GM21717 (cell line): ENCODE measurements at regions not wholly inside any gene's neighbourhood (a gene's known extent, or its start where the extent isn't known, plus 50 kb on each side); places are given as distances from the start of the nearest gene placed in this dataset.
"Not testable (repeated sequence)": the region's sequence is repeated elsewhere in the genome, so short reads cannot be mapped to it uniquely, and the experiment has no call there.

Experiments
- ATAC-seq: cut with Tn5 transposase; IDR thresholded peaks from one replicate; pipeline ENCODE4 v1.9.1; 2021; ENCODE audit warnings: mild to moderate bottlenecking, moderate library complexity; ENCODE audit not compliant: unreplicated experiment

DNA sequence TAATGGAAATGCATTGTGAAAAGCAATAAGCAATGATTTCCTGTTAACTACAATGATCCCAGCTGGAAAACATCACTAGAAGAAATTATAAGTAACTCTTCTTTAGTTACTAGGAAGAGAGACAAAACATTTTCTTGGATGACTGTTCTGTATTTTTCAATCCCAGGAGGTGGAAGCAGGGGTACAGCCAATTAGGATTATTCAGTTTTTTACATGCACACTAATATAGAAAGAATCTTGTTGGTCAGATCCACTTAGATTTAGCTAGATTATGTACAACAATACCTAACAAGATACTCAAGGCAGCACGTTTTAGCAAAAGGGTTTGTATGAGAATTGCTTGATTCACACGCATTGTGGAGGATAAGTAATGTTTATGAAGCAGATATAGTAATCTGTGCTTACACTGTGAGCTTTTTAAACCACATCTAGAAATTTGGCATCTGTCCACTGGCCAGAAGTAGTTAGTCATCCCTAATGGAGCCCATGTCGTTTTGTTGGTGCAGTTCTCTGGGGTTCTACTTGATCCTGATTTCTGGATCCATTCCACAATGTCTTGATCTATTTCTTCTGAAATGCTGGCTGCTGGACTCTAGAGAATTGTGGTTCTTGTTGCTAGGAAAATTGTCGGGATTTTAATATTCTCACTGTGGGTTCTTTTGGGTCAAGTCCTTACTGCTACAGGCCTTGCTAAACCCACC, 199.7 kb downstream of the ADCYAP1 start:
- ATAC-seq = no peak

DNA sequence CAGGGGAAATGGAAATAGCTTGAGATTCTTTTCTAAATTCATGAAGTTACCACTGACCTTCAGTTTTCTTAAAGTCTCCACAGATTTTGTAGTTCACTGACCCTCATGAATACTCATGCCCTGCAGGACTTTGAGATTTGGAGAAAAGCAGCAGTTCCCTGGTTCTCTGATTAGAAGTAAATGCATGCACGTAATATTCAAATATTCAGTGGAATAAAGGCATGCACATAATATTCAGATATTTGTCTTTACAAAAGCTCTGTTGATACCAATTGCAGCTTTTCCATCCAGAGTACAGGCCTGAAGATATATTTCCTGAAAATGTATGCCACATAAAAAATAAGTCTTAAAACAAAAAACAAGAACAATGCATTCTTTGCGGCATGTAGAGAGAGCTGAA, 219.8 kb downstream of the ADCYAP1 start:
- no peak for ATAC-seq

DNA sequence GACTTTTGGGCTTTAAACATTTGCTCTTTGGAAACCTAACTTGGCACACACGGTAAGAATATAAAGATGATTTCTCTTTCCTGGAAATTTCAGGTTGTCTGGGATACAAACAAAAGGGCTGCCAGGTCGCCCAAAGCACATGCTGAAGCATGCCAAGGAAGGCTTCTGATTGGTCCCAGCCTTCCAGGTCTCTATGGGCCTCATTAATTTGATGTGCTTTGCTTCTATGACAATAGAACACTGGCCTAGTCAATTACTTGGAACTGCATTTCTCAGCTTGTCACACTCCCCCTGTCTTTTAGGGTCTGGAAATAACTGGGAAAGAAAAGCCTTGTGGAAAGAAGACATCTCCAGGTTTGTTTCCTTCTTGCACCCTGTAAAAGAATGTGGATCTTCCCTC, 228.9 kb downstream of the ADCYAP1 start:
- no peak for ATAC-seq

DNA sequence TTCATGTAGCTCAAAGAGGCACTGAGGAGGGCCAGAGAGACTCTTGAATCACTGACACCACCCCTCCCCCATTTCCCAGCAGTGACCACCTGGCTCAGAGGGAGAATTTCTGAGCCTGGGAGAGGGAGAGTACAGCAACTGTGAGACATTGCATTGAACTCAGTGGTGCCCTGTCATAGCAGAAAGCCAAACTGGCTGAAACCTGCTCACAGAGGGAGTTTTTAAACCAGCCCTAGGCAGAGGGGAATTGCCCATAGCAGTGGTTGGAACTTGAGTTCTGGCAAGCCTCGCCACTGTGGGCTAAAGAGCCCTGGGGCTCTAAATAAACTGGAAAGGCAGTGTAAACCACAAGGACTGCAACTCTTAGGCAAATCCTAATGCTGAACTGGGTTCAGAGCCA, 243.1 kb downstream of the ADCYAP1 start:
- no peak for ATAC-seq

DNA sequence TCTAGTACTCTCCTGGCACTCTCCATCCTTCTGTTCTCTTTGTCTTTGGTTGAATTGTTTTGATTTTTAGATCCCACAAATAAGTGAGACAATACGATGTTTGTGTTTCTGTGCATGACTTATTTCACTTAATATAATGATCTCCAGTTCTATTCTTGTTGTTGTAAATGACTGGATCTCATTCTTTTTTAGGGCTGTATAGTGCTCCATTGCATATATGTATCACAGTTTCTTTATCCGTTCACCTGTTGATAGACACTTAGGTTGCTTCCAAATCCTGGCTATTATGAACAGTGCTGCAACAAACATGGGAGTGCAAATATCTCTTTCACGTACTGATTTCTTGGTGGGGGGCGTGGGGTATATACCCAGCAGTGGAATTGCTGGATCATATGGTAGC, 245.0 kb downstream of the ADCYAP1 start:
- no peak for ATAC-seq

DNA sequence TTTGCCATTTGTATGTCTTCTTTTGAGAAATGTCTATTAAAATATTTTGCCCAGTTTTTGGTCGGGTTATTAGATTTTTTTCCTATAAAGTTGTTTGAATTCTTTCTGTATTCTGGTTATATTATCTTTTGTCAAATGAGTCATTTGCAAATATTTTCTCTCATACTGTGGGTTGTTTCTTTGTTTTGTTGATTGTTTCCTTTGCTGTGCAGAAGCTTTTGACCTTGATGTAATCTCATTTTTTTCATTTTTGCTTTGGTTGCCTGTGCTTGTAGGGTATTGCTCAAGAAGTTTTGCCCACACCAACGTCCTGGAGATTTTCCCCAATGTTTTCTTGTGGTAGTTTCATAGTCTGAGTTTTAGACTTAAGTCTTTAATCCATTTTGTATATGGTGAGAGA, 245.7 kb downstream of the ADCYAP1 start:
- no peak for ATAC-seq

DNA sequence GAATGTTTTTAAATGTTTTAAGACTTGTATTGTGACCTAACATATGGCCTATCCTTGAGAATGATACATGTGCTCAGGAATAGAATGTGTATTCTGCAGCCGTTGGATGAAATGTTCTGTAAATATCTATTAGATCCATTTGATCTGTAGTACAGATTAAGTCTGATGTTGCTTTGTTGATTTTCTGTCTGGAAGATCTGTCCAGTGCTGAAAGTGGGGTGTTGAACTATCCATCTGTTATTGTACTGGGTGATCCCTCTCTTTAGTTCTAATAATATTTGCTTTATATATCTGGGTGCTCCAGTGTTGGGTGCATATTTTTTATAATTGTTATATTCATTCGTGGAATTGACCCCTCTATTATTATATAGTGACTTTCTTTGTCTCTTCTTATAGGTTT, 248.3 kb downstream of the ADCYAP1 start:
- not testable (repeated sequence) for ATAC-seq

DNA sequence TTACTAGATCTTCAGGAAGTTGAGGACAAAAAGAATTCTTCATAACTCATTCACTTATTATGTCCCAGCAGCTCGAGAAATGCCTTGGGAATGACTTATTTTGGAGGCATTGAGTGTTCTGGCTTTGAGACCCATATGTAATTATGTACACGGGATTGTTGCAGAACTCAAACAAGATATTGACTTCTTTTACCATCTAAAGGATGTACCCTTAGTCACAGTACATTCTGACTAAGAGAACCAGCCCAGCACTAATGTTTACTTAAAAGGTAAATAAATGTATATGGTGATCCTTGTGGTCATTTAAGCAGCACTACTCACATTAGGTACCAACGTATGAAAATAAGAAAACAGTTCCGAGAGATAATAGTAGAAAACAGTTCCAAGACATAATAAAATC, 268.9 kb downstream of the ADCYAP1 start:
- no peak for ATAC-seq

DNA sequence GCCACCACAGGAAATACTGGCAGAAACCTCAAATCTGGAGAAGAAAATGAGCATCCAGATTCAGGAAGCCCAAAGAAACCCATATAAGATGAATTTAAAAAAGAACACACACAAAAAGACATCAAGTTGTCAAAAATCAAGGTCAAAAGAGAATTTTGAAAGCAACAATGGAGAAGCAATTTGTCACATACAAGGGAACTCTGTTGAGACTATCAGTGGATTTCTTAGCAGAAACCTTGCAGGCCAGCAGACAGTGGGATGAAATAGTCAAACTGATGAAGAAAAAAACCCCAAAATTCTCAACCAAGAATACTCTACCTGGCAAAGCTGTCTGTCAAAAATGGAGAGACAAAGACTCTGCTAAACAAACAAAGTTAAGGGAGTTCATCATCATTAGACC, 272.6 kb downstream of the ADCYAP1 start:
- no peak for ATAC-seq

DNA sequence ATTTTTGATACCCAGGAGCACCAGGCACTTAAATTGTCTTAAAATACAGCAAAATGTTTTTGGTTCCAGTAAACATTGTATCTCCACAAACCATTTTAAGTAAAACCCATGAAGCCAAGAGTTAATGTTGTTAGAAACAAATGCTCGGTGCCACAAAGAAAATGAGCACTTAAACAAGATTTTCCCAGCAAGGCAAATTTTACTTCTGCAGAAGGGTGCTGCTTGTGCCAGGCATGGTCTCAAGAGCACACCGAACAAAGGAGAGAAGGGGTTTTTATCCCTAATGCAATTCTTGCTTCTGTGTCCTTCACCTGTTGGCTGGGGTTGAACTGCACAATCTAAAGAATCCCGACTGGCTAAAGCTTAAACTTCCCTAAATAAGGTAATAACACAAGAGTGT, 286.7 kb downstream of the ADCYAP1 start:
- no peak for ATAC-seq

DNA sequence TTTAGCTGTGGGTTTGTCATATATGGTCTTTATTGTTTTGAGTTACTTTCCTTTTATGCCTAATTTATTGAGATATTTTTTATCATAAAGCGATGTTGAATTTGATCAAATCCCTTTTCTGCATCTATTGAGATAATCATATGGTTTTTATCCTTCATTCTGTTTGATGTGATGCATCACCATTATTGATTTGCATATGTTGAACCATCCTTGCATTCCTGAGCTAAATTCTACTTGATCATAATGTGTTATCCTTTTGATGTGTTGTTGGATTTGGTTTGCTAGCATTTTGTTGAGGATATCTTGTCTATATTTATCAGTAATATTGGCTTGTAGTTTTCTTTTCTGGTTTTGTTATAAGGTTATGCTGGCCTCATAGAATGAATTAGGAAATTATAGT, 308.5 kb downstream of the ADCYAP1 start:
- no peak for ATAC-seq

DNA sequence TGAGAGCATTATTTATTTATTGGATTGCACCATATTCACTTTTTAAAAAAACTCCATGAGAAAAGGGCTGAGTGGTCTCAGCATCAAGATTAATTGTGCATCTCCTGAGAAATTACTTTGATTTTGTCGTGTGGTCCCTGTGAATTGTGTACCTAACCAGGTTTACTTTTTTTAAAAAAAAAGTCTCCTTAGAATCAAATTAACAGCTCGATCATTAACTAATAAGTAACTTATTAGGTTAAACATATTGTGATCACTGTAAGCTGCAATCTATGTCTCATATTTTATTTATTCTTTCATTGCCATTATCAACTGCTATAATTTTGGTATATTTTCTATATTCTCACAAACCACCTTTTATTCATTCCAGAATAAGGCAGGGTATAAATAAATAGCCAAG, 318.2 kb downstream of the ADCYAP1 start:
- ATAC-seq = no peak

DNA sequence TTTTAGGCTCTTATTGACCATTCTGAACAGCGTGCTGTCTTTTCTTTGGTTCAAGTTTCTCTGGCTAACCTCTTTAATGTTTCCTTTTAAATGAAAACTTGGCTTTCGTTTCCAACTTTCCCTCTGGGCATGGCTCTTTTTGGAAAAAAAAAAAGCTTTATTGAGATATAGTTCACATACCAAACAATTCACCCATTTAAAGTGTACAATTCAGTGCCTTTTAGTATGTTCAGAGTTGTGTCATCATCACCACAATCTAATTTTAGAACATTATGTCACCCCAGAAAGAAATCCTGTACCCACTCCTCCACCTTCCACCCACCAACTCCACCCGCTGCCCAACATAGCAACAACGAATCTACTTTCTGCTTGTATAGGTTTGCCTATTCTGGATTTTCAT, 322.4 kb downstream of the ADCYAP1 start:
- no peak for ATAC-seq

DNA sequence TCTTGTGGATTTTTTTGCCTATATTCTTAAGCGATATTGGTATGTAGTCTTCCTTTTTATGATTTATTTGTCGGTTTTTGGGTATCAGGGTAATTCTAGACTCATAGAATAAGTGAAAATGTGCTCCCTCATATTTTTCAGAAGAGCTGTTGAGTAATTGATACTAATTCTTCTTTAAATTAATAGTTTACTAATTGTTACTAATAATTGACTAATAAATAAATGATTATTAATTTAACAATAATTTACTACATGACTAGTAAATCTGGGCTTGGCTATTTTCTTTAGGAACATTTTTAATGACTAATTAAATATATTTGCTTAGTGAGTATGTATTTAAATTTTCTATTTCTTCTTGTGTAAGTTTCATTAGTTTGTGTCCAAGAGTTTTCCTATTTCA, 325.0 kb downstream of the ADCYAP1 start:
- ATAC-seq = no peak

DNA sequence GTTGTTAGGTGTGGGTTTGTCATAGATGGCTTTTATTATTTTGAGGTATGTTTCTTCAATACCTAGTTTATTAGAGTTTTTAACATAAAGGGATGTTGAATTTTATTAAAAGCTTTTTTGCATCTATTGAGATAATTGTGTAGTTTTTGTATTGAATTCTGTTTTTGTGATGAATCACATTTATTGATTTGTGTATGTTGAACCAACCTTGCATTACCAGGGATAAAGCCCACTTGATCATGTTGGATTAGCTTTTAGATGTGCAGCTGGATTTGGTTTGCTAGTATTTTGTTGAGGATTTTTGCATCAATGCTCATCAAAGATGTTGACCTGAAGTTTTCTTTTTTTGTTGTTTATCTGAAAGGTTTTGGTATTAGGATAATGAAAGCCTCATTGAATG, 328.2 kb downstream of the ADCYAP1 start:
- no peak for ATAC-seq

DNA sequence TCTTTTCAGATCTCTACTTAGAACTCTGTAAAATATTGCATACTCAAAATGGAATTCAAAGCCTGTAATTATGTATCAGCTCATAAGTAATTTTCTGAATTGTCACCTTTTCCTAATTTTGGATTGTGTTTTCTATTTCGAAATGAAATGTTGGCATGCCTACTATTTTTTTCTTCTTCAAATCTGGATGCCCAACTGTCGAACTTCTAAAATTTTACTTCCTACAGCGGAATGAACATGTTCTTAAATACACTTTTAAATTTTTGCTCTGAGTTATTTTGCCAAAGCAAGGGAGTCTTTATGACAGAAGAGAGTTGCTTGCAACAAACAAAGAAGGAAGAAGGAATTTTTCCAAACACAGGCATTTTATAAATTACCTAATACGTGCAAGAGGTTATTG, 336.0 kb downstream of the ADCYAP1 start:
- no peak for ATAC-seq

DNA sequence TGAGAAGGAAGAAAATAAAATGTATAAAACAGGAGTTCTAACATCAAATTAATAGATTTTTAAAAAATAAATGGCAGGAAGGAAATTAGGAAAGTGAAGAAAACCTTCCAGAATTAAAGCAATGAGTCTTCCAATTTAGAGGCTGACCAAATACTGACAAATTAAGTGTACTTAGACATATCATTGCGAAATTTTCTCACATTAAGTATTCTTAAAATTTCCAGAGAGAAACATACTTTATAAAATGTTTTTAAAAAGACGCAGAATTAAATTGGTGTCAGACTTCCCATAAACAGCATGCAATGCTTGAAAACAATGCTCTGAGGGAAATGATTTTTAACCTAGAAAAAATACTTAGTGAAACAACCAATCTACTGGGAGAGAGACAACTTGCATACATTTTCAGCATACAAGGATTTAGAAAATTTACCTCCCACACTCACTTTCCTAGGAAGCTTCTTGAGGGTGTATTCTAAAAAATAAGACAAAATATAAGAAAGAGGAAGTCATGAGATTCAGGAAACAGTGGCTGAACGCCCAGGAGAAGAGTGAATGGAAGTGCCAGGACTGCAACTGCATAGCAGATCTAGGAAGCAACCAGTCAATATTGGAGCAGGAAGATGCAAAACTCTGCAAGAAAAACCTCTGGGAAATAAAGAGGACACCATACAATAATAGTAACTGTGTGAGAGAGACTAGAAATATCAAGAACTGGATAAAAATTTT, 339.9 kb downstream of the ADCYAP1 start:
- ATAC-seq = no peak

DNA sequence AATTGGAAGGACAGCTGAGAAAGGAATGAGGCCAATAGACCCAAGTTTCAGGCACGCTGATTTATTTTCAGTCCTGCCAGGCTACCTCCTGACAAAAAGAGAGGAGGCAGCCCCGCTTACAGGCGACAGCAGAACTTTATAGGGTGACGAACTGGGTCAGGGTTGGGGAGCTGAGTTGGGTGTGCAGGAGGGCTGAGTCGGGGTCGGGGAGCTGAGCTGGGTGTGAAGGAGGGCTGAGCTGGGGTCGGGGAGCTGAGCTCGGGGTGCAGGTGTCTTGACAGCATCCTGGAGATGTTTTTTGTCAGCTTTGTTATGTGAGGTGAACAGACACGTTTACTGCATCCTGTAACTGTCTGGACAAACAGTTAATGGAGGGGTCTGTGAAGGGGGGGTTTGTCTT, 342.2 kb downstream of the ADCYAP1 start:
- ATAC-seq = no peak

DNA sequence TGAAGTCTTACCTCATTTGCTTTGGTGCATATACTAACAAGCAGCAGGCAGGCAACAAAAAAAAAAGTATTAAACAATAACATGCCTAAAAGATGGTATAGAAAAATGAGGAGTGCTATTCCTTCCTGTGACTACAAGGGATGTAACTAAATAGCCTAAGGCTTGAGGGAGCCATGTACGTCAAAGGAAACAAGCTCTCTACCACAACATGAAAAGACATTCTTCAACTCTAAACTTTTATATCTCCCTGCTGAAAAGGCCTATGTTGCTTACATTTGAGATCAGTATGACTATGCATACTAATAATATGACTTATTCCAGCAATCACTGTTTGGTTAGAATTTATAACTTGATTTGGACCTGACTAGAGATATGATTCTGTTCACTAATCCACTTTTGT, 347.9 kb downstream of the ADCYAP1 start:
- no peak for ATAC-seq

DNA sequence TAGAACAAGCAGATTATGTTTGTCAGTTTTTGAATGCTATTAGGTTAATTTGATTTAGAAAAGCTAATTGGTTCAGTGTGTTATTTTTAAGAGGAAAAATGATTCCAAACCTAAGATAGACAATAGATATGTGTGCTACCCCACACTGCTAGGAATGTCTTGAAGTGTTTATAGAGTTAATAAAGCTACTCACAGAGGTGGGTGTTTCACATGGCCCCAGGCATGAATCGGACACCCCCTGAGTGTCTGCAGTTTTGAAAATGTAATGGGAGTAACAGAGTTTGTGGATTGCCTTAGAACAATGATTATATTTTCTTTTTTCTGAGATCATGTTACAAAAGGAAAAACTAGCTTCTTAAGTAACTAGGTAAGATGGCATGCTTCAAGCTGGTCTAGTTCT, 348.3 kb downstream of the ADCYAP1 start:
- ATAC-seq = no peak

DNA sequence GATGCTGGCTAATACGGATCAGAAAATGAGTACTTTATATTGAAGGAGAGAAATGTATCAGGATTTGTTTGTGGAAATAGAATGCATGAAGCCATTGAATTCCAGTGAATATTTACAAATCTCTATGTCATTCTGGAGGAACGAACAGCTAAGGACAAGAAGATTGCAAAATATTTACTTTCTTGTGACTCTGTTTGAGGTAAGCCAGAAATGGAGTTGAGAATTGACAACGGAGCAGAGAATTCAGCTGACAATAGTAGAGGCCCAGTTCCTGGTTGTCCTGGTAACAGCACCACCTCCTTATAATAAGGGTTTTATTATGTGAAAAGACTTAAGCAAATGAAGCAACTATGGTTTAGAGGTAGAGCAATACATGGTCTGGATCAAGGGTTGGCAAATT, 349.2 kb downstream of the ADCYAP1 start:
- no peak for ATAC-seq

DNA sequence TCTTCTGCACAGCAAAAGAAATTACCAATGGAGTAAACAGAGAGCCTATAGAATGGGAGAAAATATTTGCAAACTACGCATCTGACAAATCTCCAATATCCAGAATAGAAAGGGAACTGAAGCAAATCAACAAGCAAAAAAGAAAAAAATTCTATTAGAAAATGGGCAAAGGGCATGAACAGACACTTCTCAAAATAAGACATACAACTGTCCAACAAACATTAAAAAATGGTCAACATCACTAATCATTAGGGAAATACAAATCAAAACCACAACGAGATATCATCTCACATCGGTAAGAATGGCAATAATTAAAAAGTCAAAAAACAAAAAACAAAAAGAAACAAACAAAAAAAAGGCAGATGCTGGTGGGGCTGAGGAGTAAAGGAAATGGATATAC, 356.4 kb downstream of the ADCYAP1 start:
- ATAC-seq = no peak

DNA sequence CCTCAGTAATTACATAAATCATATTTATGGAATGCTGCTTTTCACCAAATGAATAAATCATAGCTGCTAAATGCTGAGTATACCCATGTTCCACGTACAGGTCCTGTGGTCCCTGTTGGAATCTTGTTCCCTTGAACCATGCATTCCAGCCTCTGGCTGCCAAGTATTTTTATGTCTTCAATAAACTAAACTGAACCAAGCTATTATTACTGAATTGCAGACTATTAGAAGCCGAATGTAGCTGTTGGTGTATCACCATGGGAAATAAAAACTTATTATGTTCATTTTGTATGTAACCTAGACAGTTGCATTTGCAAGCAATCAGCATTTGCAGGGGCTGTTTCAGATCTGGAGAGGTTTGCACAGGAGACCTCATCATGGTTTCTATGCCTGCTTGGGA, 362.4 kb downstream of the ADCYAP1 start:
- ATAC-seq = no peak
